ENCODE measurements at regions not wholly inside any gene's neighbourhood (a gene's known extent, or its start where the extent isn't known, plus 50 kb on each side); places are given as distances from the start of the nearest gene placed in this dataset.
A peak's percentile ranks its signal among the peaks of the same experiment; 100 is the strongest.
"Not testable (repeated sequence)": the region's sequence is repeated elsewhere in the genome, so short reads cannot be mapped to it uniquely, and the experiment has no call there.

- DNase-seq: no peak
Observed at GRCh38 chr7:79778786-79779770, 325.6 kb upstream of the MAGI2 start.

- DNase-seq: no peak
Observed at GRCh38 chr7:79775911-79776310, 322.4 kb upstream of the MAGI2 start.

DNA sequence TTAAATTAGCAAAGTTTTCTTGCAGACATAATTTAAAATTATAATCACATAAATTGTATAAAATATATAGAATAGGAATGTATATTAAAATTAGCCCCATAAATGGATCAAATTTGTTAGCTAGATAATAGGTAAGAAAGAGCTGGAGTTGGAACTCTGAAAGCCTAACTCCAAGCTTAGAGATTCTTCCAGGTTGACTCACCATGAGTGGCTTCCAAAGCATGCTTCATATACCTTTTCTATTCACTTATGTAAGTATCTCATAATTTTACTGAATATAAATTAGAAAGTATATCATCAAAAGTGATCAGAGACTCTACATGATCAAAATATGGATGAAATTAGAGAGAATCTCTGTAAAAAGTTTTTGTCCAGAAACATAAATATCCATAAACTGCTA is 320.7 kb upstream of the MAGI2 start:
- no peak for DNase-seq

- no peak for DNase-seq
Observed at GRCh38 chr7:79770970-79771369, 317.5 kb upstream of the MAGI2 start.

DNA sequence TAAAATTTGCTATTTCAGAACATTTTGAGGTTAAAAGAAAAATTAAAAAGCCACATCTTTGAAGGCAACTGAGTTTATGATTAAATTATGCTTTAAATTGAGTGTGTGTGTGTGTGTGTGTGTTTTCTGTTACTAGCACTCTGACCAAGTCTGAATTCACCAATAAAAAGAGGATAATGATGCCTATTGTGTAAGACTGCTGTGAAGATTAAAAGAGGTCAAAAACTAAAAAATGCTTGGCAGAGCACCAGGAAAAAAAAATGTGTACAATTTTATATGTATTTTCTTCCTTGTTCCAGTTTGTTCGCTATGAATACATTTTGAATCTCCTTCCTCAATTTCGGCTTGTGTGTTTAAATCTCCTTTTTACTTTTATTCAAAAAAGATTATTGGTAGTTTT is 316.6 kb upstream of the MAGI2 start:
- DNase-seq: peak; percentile 10

DNA sequence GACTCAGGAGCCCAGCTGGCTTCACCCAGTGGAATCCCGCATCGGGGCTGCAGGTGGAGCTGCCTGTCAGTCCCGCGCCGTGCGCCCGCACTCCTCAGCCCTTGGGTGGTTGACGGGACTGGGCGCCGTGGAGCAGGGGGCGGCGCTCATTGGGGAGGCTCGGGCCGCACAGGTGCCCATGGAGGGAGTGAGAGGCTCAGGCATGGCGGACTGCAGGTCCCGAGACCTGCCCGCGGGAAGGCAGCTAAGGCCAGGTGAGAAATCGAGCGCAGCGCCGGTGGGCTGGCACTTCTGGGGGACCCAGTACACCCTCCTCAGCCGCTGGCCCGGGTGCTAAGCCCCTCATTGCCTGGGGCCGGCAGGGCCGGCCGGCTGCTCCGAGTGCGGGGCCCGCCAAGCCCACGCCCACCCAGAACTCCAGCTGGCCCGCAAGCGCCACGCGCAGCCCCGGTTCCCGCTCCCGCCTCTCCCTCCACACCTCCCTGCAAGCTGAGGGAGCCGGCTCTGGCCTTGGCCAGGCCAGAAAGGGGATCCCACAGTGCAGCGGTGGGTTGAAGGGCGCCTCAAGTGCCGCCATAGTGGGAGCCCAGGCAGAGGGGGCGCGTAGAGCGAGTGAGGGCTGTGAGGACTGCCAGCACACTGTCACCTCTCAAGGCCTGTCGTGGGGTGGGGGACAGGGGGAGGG is 314.6 kb upstream of the MAGI2 start:
- DNase-seq: not testable (repeated sequence)

- DNase-seq: not testable (repeated sequence)
Observed at GRCh38 chr7:79767192-79767591, 313.7 kb upstream of the MAGI2 start.

DNA sequence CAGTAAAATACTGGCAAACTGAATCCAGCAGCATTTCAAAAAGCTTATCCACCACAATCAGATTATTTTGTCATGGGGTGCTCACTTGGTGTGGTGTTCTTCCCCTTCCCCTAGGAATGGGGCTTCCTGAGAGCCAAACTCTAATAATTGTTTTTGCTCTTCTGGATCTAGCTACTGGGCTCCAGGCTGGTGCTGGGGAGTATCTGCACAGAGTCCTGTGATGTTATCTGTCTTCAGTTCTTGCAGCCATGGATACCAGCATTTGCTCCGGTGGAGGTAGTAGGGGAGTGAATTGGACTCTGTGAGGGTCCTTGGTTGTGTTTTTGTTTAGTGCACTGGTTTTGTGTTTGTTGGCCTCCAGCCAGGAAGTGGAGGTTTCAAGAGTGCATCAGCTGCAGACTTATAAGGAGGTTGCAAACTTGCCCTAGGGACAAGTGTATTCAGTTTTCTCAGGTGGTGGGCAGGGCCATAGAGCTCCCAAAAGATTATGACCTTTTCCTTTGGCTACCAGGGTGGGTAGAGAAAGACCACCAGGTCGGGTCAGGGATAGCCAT is 308.5 kb upstream of the MAGI2 start:
- DNase-seq: no peak

- not testable (repeated sequence) for DNase-seq
Observed at GRCh38 chr7:79750941-79751340, 297.5 kb upstream of the MAGI2 start.

DNA sequence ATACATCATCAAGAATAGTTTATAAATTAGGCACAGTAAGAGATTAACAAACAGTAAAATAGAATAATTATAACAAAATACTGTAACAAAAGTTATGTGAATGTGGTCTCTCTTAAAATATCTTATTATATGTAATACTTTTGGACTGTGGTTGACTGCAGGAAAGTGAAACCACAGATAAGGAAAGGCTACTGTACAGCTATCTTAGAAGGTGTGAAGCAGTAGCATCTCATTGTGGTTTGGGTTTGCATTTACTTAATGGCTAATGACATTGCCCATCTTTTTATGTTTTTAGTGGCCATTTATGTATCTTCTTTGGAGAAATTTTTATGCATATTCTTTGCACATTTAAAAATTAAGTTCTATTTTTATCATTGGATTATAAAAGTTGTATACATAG is 296.4 kb upstream of the MAGI2 start:
- no peak for DNase-seq

DNA sequence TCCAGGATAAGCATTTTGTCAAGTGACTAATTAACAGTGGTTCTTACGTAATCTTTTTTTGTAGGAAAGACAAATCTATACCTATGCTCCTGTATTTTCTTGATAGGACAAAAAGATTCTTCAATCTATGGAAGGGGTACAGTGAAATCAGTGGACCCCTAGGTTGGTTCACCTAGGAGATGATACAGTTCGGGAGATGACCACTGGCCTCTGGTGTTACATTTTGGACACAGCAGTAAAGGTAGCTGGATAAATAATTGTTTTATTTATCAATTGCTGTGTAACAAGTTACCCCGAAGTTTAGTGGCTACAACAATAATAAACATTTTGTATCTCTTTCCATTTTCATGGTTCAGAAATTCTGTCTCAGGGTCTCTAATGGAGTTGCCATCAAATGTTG is 288.2 kb upstream of the MAGI2 start:
- no peak for DNase-seq

GRCh38 chr7:79740076-79740475 is 286.6 kb upstream of the MAGI2 start:
- DNase-seq: no peak

DNA sequence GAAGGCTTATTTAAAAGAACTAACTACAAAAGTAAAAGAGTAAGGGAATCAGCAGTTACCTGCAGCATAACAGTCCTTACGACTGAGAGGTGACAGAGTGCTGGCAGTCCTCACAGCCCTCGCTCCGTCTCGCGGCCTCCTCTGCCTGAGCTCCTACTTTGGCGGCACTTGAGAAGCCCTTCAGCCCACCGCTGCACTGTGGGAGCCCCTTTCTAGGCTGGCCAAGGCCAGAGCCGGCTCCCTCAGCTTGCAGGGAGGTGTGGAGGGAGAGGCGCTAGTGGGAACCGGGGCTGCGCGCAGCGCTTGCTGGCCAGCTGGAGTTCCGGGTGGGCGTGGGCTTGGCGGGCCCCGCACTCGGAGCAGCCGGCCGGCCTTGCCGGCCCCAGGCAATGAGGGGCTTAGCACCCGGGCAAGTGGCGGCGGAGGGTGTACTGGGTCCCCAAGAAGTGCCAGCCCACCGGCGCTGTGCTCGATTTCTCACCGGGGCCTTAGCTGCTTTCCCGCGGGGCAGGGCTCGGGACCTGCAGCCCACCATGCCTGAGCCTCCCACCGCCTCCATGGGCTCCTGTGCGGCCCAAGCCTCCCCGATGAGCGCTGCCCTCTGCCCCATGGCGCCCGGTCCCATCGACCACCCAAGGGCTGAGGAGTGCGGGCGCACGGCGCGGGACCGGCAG is 285.7 kb upstream of the MAGI2 start:
- not testable (repeated sequence) for DNase-seq

- DNase-seq: no peak
Observed at GRCh38 chr7:79736418-79736817, 283.0 kb upstream of the MAGI2 start.

DNA sequence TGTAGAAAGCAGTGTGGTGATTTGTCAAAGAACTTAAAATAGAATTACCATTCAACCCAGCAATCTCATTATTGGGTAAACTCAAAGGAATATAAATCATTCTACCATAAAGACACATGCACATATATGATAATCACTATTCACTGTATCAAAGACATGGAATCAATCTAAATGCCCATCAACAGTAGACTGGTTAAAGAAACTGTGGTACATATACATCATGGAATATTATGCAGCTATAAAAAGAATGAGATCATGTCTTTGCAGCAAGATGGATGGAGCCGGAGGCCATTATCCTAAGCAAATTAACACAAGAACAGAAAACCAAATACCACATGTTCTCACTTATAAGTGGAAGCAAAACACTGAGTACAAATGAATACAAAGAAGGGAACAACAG is 281.5 kb upstream of the MAGI2 start:
- no peak for DNase-seq

GRCh38 chr7:79734181-79734580 is 280.7 kb upstream of the MAGI2 start:
- DNase-seq: no peak

- DNase-seq: no peak
Observed at GRCh38 chr7:79732535-79732934, 279.1 kb upstream of the MAGI2 start.

- no peak for DNase-seq
Observed at GRCh38 chr7:79730971-79731370, 277.5 kb upstream of the MAGI2 start.

- DNase-seq: no peak
Observed at GRCh38 chr7:79723833-79724618, 270.6 kb upstream of the MAGI2 start.

DNA sequence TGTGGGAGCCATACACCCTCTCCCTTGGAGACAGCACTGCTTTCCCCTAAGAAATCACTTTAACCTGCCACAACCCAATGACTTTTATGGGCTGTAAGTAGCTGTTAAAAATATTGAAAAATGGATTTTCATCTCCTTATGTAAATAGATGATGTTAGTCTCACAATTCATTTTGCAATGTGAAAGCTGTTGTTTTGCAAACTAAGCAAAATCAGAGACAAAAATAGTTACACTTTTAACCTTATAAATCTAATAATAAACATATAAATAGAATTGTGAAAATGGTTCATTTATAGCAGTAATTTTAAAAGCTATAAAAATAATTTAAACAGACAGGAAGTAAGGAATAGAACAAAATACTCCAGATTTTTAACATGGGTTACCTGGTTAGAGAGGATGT is 268.8 kb upstream of the MAGI2 start:
- DNase-seq: no peak

GRCh38 chr7:79719216-79719615 is 265.7 kb upstream of the MAGI2 start:
- no peak for DNase-seq

- DNase-seq: no peak
Observed at GRCh38 chr7:79716329-79716728, 262.9 kb upstream of the MAGI2 start.

Measured in tongue (tissue), 1 donor.